Keratinocyte (primary cell): ENCODE measurements at regions not wholly inside any gene's neighbourhood (a gene's known extent, or its start where the extent isn't known, plus 50 kb on each side); places are given as distances from the start of the nearest gene placed in this dataset.

Source experiments
- CTCF ChIP-seq, 3 experiments: IDR thresholded peaks in 1 of 3; conservative IDR thresholded peaks in 1 of 3; optimal IDR thresholded peaks in 1 of 3; 2 replicates in 2 of 3; 3 replicates in 1 of 3; pipeline versions ENCODE3 to v1.5.1; 2011; ENCODE audit warnings: low read length in 3 of 3, mild to moderate bottlenecking in 3 of 3, moderate library complexity in 2 of 3, control low read depth in 1 of 3, inconsistent platforms in 1 of 3; ENCODE audit not compliant: insufficient read depth in 2 of 3; ENCODE audit errors: extremely low read depth in 1 of 3
- EZH2 ChIP-seq: IDR thresholded peaks from one replicate; pipeline ENCODE4 v1.6.1; 2012; ENCODE audit warnings: inconsistent platforms, mild to moderate bottlenecking, low read length, moderate library complexity

- no peak for TF ChIP-seq CTCF (optimal IDR thresholded peaks at IDR 0.05 in 1 of 3, IDR thresholded peaks at IDR 0.05 in 1 of 3, conservative IDR thresholded peaks at IDR 0.05 in 1 of 3; ENCODE audit: extremely low read depth in 1 of 3, insufficient read depth in 2 of 3, low read length in 3 of 3)
- TF ChIP-seq EZH2: no peak
These were observed 472.1 kb upstream of the SEMA3A start for GRCh38 chr7:84666651-84667050.
